ENCODE measurements at regions not wholly inside any gene's neighbourhood (a gene's known extent, or its start where the extent isn't known, plus 50 kb on each side); places are given as distances from the start of the nearest gene placed in this dataset.
"Not testable (repeated sequence)": the region's sequence is repeated elsewhere in the genome, so short reads cannot be mapped to it uniquely, and the experiment has no call there.

DNA sequence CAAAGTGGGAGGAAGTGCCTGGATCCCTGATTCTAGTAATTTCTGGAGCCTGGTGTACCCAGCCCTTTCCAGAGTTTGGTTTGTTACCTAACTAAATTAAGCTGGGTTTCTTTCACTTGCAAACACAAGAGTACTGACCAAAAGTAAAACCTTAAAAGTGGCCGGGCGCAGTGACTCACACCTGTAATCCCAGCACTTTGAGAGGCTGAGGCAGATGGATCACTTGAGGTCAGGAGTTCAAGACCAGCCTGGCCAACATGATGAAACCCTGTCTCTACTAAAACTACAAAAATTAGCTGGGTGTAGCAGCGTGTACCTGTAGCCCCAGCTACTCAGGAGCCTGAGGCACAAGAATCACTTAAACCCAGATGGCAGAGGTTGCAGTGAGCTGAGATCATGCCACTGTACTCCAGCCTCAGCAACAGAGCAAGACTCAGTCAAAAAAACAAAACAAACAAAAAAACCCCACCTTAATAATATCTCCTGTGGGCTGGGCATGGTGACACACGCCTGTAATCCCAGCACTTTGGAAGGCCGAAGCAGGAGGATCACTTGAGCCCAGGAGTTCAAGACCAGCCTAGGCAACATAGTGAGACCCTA is 78.0 kb upstream of the BLID start:
- not testable (repeated sequence) for DNase-seq

- DNase-seq, result no peak
These were observed 77.4 kb upstream of the BLID start for GRCh38 chr11:122193457-122193856.

DNA sequence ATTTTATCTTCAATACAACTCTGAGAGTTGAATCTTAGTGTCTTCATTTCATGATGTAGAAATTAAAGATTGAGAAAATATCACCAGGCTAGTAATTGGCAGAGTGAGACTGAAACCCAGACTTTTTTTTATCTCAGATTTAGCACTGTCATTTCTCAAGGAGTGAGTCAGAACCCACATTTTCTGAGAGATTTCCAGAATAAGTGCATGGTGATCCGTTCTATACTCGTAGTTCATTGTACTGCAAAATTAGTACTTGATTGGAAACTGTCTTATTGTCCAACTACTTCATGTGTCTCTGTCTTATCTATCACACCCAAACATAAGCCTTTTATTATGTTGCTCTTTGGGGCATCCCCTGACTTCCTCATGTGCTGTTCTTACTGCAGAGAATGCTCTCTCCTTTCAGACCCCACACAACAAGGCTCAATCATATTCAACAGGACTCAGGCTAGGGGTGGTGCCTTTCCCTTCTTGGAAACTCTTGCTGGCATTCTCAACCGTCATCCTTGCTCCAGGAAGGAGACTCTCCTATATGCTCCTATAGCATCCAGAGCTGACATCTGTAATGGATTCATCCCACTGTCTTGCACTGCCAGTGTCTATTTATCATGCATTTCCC is 76.7 kb upstream of the BLID start:
- no peak for DNase-seq

DNA sequence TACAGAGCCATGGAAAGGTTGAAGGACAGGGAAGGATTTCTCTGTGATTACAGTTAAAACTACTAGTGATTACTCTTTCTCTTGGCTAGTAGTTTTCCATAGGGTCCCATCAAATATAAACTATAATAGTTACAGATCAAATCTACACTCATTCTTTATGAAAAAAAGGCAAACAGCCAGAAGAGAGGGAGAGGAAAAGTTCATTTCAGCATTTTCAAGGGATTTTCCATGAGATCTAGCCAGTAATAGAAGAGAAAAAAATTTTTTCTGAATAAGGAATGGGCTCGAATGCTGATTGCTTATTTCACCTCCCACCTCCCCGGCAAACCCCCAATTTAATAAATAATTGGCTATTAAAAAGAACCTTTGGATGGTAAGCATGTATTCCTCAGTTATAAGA is 74.8 kb upstream of the BLID start:
- DNase-seq, result no peak

- no peak for DNase-seq
These were observed 73.2 kb upstream of the BLID start for GRCh38 chr11:122189229-122189628.

GRCh38 chr11:122187373-122188165 is 71.6 kb upstream of the BLID start:
- no peak for DNase-seq

GRCh38 chr11:122186439-122187080 is 70.5 kb upstream of the BLID start:
- DNase-seq, result no peak

- DNase-seq, result no peak
These were observed 67.9 kb upstream of the BLID start for GRCh38 chr11:122183933-122184332.

DNA sequence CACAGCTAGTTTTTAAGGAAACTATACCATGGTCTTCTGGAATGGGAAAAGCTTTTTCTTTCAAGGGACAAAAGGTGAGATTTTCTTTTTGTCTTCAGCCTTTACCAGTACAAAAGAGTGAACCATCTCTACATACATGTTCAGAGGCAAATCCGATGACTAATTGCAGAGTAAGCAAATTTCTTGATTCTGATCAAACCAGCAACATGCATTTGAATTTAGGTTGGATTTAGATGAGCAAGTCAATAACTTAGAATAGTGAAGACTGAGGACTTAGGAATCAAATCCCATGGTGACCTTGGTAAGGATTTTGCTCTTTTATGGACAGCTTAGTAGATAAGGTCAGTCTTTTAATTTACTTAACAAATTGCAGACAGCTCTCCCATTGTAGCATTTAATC is 65.9 kb upstream of the BLID start:
- DNase-seq, result no peak

- DNase-seq, result no peak
These were observed 65.4 kb upstream of the BLID start for GRCh38 chr11:122181372-122181771.

GRCh38 chr11:122179961-122180834 is 64.2 kb upstream of the BLID start:
- no peak for DNase-seq

GRCh38 chr11:122178795-122179194 is 62.8 kb upstream of the BLID start:
- DNase-seq, result no peak

GRCh38 chr11:122177238-122177637 is 61.2 kb upstream of the BLID start:
- no peak for DNase-seq

- no peak for DNase-seq
These were observed 60.6 kb upstream of the BLID start for GRCh38 chr11:122176651-122177050.

DNA sequence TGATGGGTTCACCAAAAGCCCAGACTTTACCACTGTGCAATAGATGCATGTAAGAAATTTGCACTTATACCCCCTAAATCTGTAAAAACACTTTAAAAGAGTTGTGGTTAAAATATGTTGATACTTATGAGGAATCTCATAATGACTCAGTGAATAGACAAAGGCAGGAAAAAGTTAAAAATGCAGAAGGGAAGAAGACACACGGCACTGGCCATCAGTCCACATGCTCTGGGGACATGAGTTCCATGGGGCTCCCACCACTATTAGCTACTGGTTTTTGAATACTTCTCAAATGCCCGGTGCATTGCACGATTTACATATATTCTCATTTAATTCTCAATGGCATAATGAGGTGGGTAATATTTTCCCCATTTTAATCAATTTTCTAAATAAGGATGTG is 59.3 kb upstream of the BLID start:
- DNase-seq, result no peak

DNA sequence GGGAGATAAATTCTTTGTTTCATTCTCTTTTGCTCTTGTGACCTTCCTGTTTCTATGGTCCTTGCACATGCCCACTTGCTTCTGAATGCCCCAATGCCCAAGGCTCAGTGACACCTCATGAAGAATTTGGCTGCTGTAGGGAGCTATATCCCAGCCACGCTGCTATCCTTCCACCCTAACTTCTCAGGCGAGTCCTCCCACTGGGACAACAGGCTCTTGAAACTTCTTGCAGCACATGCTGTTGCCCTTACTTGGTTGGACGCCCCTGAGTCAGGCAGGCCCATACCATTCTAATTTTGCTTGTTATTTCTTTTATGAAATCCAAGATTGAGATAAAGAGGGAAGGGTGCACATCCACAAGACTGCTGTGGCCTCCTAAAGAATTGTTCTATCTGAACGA is 57.6 kb upstream of the BLID start:
- no peak for DNase-seq

GRCh38 chr11:122173074-122173450 is 57.0 kb upstream of the BLID start:
- no peak for DNase-seq

- no peak for DNase-seq
These were observed 56.5 kb upstream of the BLID start for GRCh38 chr11:122172352-122173073.

DNA sequence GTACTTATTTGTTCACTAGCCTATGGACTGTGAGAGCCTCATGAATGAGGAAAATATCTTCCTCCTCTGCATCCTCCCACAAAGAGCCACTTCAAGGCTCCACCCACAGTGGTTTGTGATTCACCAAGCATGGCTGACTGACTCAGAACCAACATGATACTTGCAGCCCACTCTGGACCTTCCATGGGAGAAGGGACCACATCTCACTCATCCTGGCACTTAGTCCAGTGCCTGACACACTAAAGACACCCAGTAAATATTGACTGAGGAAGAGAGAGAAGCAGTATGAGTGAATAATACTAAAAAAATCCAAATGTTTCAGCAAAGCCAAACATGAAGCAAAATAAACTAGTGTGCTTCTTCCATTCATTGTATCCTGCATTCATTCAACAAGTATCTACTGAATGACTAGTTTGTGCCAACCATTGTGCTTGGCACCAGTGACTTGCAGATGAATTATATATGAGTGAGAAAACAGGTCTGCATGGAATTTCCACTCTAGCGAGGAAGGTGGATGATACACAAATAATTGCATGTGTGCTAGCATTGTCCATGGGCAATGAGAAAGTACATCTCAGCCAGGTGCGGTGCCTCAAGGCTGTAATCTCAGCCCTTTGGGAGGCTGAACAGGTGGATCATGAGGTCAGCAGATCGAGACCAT is 54.9 kb upstream of the BLID start:
- DNase-seq, result no peak

DNA sequence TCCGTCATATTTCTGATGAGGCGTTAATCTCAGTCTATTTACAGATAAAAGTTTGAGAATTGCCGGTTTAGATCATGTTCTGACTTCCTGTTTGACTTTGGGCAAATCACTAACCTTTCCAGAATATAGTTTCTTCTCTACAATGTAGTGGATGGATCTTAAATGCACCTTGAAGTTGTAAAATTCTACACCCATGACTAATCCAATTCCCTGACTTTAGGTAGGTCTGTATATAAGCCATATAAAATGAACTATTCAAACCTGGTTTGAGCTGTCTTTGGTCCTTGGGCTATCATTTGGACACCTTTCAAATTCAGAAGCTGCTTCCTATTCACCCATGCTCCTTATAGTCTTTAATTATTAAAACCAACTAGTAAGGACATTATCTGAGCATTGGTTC is 52.2 kb upstream of the BLID start:
- no peak for DNase-seq

DNA sequence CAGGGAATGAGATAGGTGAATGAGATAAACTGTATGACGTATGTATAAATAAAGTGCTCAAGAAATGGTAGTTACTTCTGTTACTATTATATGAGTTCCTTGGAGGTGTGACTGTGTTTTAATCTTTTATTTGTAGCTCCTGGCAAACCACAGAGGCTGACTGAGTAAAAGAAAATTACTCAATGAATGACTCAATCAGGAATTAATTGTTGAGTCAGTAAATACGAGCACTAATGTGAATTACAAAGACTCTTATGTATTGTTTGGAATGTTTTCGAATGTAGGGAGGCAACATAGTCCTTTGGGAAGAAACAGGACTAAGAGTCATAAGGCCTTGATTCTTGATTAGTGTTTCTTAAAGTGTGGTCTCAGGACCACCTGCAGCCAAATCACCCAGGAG is 51.1 kb upstream of the BLID start:
- DNase-seq, result no peak

Data from NCI-H345 (cell line).